Fibroblast of skin of left quadriceps (primary cell): ENCODE measurements at regions not wholly inside any gene's neighbourhood (a gene's known extent, or its start where the extent isn't known, plus 50 kb on each side); places are given as distances from the start of the nearest gene placed in this dataset.
A peak's percentile ranks its signal among the peaks of the same experiment; 100 is the strongest.
"Not testable (repeated sequence)": the region's sequence is repeated elsewhere in the genome, so short reads cannot be mapped to it uniquely, and the experiment has no call there.

Experiments used
- DNase-seq, 2 experiments: peaks; one replicate each; pipeline ENCODE4 v3.0.0-alpha.2; 2013; ENCODE audit warnings: low read depth in 2 of 2

DNA sequence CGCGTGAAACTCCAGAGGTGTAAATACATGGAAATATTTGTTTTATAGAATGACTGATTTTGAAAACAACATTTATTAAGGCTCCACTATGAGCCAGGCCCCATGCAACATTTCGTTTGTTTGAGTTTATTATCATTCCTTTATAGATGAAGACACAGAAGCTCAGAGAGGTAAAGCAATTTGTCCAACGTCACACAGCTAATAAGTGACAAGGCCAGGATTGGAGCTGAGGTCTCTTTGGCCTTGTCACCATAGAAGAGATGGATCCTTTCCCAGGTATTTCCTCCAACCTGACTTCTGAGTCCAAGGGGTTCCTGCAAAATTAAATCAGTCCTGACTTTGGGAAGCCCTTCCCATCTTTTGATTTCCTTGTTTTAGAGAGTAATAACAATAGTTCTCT lies 98.0 kb downstream of the SYF2 start:
- DNase-seq = no peak

- DNase-seq = no peak
These were observed 100.5 kb downstream of the SYF2 start for GRCh38 chr1:25131794-25132193.

DNA sequence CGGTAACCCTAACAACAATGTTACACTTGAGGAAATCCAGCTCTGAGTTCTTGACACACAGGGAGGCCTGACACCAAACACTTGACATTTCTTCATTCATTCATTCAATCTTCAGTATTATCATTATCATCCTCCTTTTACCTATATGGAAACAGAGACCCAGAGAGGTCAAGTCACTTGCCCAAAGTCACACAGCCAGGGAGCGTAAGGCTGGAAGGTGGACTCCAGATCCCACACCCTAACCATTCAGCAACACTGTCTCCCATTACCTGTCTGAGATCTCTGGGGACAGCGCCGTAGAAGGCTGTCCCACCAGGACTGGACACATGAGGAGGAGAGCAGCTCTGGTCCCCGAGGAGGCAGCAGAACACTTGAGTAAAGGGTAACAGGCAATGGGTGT lies 101.4 kb downstream of the SYF2 start:
- no peak for DNase-seq

GRCh38 chr1:25129380-25129779 lies 102.9 kb downstream of the SYF2 start:
- DNase-seq = no peak

GRCh38 chr1:25128121-25128621 lies 104.1 kb downstream of the SYF2 start:
- no peak for DNase-seq

DNA sequence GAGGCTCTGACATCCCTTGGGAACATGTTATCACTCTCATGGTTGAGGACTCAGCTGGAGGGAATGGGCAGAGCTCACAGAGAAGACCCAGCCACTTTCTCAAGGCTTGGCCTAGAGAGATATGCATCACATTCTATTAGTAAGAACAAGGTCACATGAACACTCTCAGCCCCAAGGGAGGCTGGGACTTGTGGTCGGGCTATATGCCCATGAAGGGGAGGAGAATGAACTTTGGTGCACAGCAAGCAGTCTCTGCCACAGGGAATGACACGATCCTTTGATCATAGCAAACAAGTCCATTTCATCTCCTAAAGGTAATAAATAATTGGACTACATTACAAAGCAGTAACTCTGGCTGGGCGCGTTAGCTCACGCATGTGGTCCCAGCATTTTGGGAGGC lies 105.7 kb downstream of the SYF2 start:
- no peak for DNase-seq

DNA sequence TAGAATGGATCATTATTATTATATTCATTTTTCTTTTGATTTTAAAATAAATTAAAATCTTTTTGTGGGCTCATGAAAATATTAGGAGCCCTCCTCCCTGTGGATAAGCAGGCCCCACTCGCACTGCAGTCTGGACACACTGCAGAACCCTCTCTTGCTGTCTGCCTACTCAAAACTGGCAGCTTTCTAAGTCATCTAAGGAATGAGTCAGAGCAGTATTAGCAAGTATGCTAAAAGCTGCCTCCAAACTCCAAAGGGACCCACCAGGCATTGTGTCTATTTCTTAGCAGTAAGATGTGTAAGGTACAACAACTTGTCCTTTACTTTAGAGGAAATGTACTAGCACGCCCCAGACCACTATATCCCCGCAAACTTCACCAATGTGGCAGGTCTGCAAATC lies 108.8 kb downstream of the SYF2 start:
- no peak for DNase-seq

DNA sequence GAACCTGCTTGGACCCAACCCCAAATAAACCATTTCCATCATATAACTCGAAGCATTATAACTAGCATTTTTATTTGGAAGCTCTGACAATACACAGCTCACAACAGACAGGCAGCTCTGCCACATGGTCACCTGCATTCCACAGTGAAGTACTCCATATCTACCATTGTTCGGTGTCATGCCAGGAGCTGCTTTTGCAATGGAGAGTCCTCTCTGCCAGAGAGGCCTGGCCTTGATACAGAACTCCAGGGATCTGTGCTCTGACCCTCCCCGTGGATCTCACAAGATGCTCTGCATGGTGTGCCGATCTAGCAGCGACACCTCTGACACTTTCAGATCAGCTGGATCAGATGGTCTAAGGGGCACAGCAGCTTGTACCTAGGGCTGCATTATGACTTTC lies 109.6 kb downstream of the SYF2 start:
- no peak for DNase-seq

DNA sequence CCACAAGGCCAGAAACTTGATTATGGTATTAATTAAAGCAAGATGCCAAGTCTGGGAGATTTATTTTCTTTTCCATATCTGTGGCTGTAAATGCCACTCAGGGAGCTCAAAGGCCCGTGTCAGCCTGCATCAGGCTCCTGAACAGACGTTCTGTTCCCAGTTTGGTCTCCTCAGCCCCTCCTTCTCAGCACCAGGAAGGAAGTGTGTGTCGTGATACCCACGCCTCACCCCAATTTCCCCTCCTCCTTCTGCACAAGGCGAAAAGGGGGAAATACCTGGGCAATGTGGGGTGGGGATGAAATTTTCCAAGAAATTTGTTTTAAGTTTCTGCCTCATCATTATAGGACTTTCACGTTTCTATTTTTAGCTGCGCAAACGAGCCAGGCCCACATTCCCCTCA lies 112.0 kb downstream of the SYF2 start:
- DNase-seq = no peak

DNA sequence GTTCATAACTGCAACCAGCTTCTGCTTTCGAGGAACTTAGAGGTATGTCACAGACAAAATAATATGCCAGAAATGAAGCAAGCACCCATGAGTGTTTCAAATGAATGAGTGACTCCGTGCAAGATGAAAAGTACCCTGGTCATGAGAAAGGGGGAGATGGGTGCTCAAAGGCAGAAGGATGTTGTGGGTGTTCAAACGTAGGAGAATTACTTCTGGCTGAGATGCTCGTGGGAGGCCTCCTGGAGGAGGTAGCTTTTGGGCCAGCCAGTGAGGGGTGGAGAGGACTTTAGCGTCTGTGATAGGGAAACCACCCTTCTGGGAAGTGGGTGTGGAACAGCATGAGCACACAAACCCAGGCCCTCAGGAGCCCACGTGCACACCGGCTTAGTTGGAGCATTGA lies 113.8 kb downstream of the SYF2 start:
- DNase-seq = no peak

- no peak for DNase-seq
These were observed 115.0 kb downstream of the SYF2 start for GRCh38 chr1:25117233-25117823.

- DNase-seq = no peak
These were observed 115.5 kb downstream of the SYF2 start for GRCh38 chr1:25116832-25117231.

- not testable (repeated sequence) for DNase-seq
These were observed 116.2 kb downstream of the SYF2 start for GRCh38 chr1:25116117-25116516.

- no peak for DNase-seq
These were observed 118.6 kb downstream of the SYF2 start for GRCh38 chr1:25113731-25114130.

DNA sequence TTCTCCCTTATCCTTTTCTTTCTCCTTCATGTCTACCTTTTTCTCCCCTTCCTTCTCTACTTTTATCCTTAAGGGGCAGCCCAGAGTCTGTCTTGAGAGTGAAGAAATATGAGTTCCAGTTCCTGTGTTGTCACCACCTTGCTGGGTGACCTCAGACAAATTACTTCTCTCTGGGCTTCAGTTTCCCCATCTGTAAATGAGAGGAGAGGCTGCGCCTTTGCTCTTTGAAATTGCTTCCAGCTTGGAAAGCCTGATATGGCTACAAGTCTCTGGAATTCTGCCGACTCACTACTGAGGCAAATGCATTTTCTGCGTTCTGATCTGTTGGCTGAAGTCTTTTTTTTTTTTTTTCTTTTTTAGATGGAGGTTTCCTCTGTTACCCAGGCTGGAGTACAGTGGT lies 119.2 kb downstream of the SYF2 start:
- peak; percentile 50 to 51 for DNase-seq

GRCh38 chr1:25112400-25112799 lies 119.9 kb downstream of the SYF2 start:
- no peak for DNase-seq

DNA sequence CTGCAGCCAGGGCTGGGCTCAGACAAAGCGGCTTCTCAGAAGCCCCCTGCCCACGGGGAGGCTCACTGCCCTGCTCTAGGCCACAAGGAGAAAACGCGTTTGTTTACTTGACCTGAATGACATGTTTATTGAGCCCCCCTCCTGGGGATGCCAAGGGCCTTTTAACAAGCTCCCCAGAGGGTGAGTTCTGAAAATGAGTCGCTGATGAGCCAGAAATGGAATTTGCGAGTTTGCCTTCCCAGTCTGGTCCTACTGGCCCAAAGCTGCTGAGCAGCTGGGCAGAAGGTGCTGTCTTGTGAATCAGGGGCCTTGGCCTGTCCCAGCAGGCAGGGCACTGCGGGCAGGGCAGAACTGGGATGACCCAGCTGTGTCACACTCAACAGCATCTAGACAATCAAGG lies 120.6 kb downstream of the SYF2 start:
- DNase-seq = no peak

DNA sequence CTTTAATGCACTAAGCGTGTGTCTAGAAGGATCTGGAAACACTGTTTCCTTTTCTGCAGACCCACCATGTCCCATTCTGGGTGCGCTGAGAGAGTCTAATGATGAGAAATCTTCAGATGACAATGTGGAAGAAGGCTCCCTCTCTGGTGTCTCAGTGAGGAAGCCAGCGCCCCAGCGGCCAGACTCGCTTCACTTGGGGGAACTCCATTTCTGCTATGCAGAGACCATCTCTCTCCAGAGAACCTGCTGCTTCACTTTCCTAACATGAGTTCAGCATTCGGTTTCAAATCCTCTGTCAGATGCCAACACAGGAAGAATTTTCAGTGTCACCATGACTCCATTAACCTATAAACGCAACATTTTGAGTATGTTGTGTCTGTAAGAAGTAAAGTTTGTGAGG lies 121.8 kb downstream of the SYF2 start:
- no peak for DNase-seq

- DNase-seq = no peak
These were observed 122.3 kb downstream of the SYF2 start for GRCh38 chr1:25110036-25110435.

GRCh38 chr1:25109531-25109951 lies 122.8 kb downstream of the SYF2 start:
- no peak for DNase-seq

- DNase-seq = peak; percentile 66 to 68
These were observed 124.7 kb downstream of the SYF2 start for GRCh38 chr1:25107643-25108010.

- DNase-seq = peak; percentile 34 to 38
These were observed 125.2 kb downstream of the SYF2 start for GRCh38 chr1:25106976-25107642.

DNA sequence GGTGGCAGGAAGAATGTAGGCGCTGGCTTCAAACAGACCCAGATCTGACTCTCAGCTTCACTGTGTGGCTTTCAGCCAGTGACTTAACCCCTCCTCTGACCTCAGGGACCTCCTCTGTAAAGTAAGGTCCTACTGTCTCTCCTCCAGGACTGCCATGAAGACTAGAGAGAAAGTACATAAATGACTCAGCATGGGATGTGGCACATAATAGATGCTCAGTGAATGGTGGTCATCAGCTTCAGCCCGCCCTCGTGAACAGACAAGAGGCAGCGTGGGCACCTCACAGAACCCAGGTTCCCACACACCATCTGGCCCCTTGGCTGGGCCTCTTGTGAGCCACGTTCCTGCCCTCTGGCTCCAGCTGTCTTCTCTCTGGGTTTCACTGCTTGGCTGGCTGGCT lies 126.0 kb downstream of the SYF2 start:
- no peak for DNase-seq

DNA sequence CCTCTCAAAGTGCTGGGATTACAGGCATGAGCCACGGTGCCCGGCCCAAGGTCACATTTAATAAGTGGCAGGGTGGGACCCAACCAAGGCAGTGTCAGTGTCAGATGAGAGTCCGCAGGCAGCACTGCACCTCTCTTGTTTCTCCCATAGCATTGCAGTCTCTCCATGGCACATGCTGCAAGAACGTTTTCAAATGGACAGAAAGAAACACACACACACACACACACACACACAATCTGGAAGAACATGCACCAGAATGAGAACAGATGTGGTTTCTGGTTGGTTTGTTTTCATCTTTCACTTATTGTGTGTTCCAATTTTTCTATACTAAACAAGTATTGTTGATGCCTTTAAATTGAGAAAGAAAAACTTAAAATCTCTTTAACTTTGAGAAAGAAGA lies 126.5 kb downstream of the SYF2 start:
- DNase-seq = no peak
